Osteoblast (primary cell): ENCODE measurements at regions not wholly inside any gene's neighbourhood (a gene's known extent, or its start where the extent isn't known, plus 50 kb on each side); places are given as distances from the start of the nearest gene placed in this dataset.

ENCODE experiments used
- DNase-seq: peaks from one replicate; pipeline ENCODE4 v3.0.0; 2011; ENCODE audit warnings: low spot score, mixed read lengths; ENCODE audit not compliant: insufficient read length; ENCODE audit errors: missing footprints
- H2AFZ ChIP-seq: 2 replicates; pipeline ENCODE4 v1.6.0; 2011; ENCODE audit warnings: mild to moderate bottlenecking, low read length
- H3K27ac ChIP-seq: 2 replicates; pipeline ENCODE4 v1.5.1; 2011; ENCODE audit warnings: mild to moderate bottlenecking, low read depth, low read length, moderate library complexity
- H3K27me3 ChIP-seq: 2 replicates; pipeline ENCODE4 v1.6.0; 2012; ENCODE audit warnings: mild to moderate bottlenecking, control low read depth, inconsistent platforms, low read length, moderate library complexity; ENCODE audit not compliant: insufficient read depth
- H3K36me3 ChIP-seq: 2 replicates; pipeline ENCODE4 v1.5.1; 2011; ENCODE audit warnings: mild to moderate bottlenecking, low read length, control low read depth, moderate library complexity; ENCODE audit not compliant: insufficient read depth
- H3K4me1 ChIP-seq: 2 replicates; pipeline ENCODE4 v1.5.1; 2011; ENCODE audit warnings: mild to moderate bottlenecking, low read length, control low read depth, moderate library complexity; ENCODE audit not compliant: insufficient read depth
- H3K4me2 ChIP-seq: 2 replicates; pipeline ENCODE4 v1.6.0; 2011; ENCODE audit warnings: mild to moderate bottlenecking, low read length; ENCODE audit not compliant: insufficient read depth
- H3K4me3 ChIP-seq: fragments of 200-600 bp; sonication (generic); 3 replicates; pipeline ENCODE4 v1.5.1; 2012; ENCODE audit warnings: mild to moderate bottlenecking, low read length, inconsistent platforms; ENCODE audit not compliant: insufficient read depth
- H3K79me2 ChIP-seq: 2 replicates; pipeline ENCODE4 v1.6.0; 2012; ENCODE audit warnings: mild to moderate bottlenecking, low read length, control low read depth, inconsistent platforms; ENCODE audit not compliant: insufficient read depth
- H3K9me3 ChIP-seq: 2 replicates; pipeline ENCODE4 v1.5.1; 2011; ENCODE audit warnings: low read depth, low read length, control low read depth
- H4K20me1 ChIP-seq: 2 replicates; pipeline ENCODE4 v1.6.0; 2012; ENCODE audit warnings: mild to moderate bottlenecking, low read length, control low read depth; ENCODE audit not compliant: insufficient read depth
- TF ChIP-seq, protein P1 (sequence below): IDR thresholded peaks from 2 replicates; pipeline ENCODE4 v1.5.1; 2011; ENCODE audit warnings: mild to moderate bottlenecking, low read depth, low read length, moderate library complexity; ENCODE audit errors: extremely low read depth

DNA sequence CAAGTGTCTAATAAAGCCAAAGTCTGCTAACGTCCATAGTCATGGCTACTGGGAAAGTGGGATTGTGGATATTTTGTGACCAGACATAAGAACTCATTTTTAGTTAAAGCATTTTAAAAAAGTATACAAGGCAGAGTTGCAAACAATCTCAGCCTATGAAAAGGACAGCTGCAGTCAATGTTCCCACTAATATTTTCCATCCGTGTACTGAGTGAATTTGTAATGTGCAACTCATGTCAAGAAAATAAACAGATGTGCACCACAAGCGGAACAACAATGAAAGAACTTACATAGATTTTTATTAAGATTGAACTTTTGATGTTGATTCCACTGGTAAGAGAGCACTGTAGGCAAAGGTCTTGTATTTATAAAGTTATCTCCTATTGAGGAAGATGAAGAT, 231.3 kb upstream of the SEMA6D start:
- no peak overlapping the region for H3K4me3 ChIP-seq
- no peaks in the 10 kb centered on the region for H3K79me2 ChIP-seq
- H3K27me3 ChIP-seq = no peaks in the 10 kb centered on the region
- no peak overlapping the region for H3K4me2 ChIP-seq
- no peak for DNase-seq
- H2AFZ ChIP-seq = no peak overlapping the region
- H4K20me1 ChIP-seq = no peaks in the 10 kb centered on the region
- no peaks in the 10 kb centered on the region for H3K36me3 ChIP-seq
- no peaks in the 10 kb centered on the region for H3K4me1 ChIP-seq
- H3K27ac ChIP-seq = no peak overlapping the region
- no peaks in the 10 kb centered on the region for H3K9me3 ChIP-seq
- TF ChIP-seq, protein P1, sequence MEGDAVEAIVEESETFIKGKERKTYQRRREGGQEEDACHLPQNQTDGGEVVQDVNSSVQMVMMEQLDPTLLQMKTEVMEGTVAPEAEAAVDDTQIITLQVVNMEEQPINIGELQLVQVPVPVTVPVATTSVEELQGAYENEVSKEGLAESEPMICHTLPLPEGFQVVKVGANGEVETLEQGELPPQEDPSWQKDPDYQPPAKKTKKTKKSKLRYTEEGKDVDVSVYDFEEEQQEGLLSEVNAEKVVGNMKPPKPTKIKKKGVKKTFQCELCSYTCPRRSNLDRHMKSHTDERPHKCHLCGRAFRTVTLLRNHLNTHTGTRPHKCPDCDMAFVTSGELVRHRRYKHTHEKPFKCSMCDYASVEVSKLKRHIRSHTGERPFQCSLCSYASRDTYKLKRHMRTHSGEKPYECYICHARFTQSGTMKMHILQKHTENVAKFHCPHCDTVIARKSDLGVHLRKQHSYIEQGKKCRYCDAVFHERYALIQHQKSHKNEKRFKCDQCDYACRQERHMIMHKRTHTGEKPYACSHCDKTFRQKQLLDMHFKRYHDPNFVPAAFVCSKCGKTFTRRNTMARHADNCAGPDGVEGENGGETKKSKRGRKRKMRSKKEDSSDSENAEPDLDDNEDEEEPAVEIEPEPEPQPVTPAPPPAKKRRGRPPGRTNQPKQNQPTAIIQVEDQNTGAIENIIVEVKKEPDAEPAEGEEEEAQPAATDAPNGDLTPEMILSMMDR = no peak

DNA sequence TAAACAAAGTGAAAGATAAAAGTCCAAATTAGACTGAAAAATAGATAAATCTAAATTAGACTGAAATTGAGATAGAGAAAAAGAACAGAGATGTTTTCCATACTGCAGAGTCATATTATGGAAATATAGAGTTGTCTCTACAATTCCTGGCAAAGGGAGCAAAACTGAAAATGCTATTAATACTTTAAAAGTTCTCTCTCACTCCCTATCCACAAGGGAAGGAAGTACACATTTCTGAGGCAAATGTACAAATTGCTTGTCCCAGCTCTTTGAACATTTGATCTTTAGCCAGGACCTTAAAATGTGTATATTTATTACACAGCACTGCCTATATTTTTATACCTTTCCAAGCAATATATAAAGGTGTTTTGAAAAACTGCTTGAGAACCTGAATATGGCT, 225.1 kb upstream of the SEMA6D start:
- no peak overlapping the region for H3K4me3 ChIP-seq

DNA sequence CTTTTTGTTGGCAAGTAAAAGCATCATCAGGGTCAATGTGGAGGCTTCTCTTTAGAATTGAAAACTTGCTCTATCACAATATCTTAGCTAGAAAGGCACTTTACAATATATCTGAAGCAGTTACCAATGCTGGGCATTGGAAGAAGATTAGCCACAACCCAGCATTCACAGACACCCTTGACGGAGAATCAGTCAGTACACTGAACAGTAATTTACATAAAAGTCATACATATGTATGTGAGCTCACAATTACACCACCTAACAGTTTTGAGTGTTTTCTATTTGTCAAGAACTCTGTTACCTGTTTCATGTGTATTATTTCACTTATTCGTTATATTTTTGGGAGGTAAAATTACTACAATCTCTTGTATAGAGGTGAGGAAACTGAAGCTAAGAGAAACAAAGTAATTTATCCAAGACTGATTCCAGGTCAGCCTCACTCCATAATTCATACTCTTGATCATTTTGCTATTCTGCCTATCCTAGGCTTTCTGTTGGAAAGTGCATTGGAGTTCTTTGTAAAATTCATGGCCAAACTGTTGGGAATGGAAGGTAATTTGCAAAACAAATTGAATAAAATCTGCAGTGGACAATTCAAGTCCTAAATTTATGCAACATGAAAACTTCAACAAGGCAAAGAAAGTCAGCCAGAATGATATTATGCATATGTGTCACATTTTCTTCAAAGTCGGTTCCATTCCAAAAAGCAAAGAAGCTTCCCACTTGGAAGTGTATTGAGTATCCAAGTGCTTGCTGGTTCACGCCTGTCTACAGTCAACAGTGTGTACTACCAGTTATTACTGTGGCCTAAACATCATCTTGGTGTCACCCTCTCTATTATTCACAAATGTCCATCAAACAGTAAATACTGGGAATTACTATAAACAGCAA, 223.7 kb upstream of the SEMA6D start:
- Histone ChIP-seq H3K4me3 (no peak overlapping the region), H4K20me1 (no peaks in the 10 kb centered on the region), H3K27ac (no peak overlapping the region), H3K4me1 (no peaks in the 10 kb centered on the region), H3K4me2 (no peak overlapping the region), H3K9me3 (no peaks in the 10 kb centered on the region), H3K36me3 (no peaks in the 10 kb centered on the region), H2AFZ (no peak overlapping the region), H3K79me2 (no peaks in the 10 kb centered on the region), H3K27me3 (no peaks in the 10 kb centered on the region)
- TF ChIP-seq, protein P1 = no peak
- DNase-seq = no peak

More for the DNA sequence above, 225.1 kb upstream of the SEMA6D start:
- Histone ChIP-seq H3K27me3 (no peaks in the 10 kb centered on the region), H4K20me1 (no peaks in the 10 kb centered on the region), H3K4me1 (no peaks in the 10 kb centered on the region), H3K4me2 (no peak overlapping the region), H2AFZ (no peak overlapping the region), H3K36me3 (no peaks in the 10 kb centered on the region), H3K79me2 (no peaks in the 10 kb centered on the region), H3K27ac (no peak overlapping the region), H3K9me3 (no peaks in the 10 kb centered on the region)
- DNase-seq = no peak
- TF ChIP-seq, protein P1 = no peak

DNA sequence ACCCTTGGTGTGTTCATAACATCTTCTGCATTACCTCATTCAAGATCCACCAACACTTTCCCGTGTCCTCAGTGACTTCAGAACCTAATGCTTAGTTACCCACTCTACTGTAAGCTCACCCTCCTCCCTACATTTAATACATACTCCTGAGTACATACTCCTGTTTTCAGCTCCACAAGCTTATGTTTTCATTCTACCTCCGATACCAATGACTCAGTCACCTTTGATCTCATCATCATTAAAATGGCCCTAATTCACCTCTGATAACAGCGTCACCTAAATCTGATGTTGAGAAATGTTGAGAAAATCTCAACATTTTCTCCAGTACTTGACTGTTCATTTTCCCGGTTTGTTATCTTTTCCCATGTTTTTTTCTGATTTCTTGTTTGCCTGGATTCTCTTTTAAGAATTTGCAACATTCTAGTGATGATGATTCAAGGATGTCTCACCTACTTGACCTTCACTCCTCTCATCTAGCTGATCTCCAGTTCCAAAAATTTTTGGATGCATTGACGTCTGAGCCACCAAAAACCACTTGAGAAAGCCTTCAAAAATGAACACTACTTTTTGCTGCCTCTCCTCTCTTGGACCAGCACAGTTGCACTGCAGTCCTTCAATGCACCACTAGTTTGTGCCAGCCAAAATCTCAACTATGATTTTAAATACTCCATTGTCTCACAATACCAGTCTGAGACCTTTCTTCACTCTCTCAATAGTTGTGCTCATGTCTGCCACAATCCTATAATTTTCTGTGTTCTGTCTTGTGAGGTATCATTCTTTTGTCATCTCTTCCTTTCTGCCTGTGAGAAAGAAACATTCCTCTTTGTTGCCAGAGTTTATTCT, 220.7 kb upstream of the SEMA6D start:
- H3K27me3 ChIP-seq = peaks cover 3% of the 10 kb centered on the region
- H3K9me3 ChIP-seq = no peaks in the 10 kb centered on the region
- H3K27ac ChIP-seq = no peak overlapping the region
- H2AFZ ChIP-seq = no peak overlapping the region
- H3K4me2 ChIP-seq = no peak overlapping the region
- H4K20me1 ChIP-seq = no peaks in the 10 kb centered on the region
- DNase-seq = no peak
- no peaks in the 10 kb centered on the region for H3K79me2 ChIP-seq
- H3K4me3 ChIP-seq = no peak overlapping the region
- no peaks in the 10 kb centered on the region for H3K36me3 ChIP-seq
- no peaks in the 10 kb centered on the region for H3K4me1 ChIP-seq
- TF ChIP-seq, protein P1 = peak; percentile 16
